Osteocyte (in vitro differentiated cells): ENCODE measurements at regions not wholly inside any gene's neighbourhood (a gene's known extent, or its start where the extent isn't known, plus 50 kb on each side); places are given as distances from the start of the nearest gene placed in this dataset.
"Not testable (repeated sequence)": the region's sequence is repeated elsewhere in the genome, so short reads cannot be mapped to it uniquely, and the experiment has no call there.

Source experiments
- DNase-seq: peaks from one replicate; pipeline ENCODE4 v3.0.0; 2021; ENCODE audit warnings: mixed read lengths; ENCODE audit not compliant: unreplicated experiment; ENCODE audit errors: extremely low spot score
- H3K27ac Mint-ChIP-seq: one replicate; pipeline ENCODE4 v1.8.0; 2021; ENCODE audit warnings: mild to moderate bottlenecking, mixed read lengths; ENCODE audit not compliant: unreplicated experiment
- H3K27me3 Mint-ChIP-seq: one replicate; pipeline ENCODE4 v1.8.0; 2021; ENCODE audit warnings: mixed read lengths; ENCODE audit not compliant: unreplicated experiment
- H3K36me3 Mint-ChIP-seq: one replicate; pipeline ENCODE4 v1.8.0; 2021; ENCODE audit warnings: mixed read lengths; ENCODE audit not compliant: unreplicated experiment
- H3K4me1 Mint-ChIP-seq: one replicate; pipeline ENCODE4 v1.8.0; 2021; ENCODE audit warnings: mixed read lengths; ENCODE audit not compliant: unreplicated experiment
- H3K4me3 Mint-ChIP-seq: one replicate; pipeline ENCODE4 v1.8.0; 2021; ENCODE audit warnings: mild to moderate bottlenecking, moderate library complexity, mixed read lengths; ENCODE audit not compliant: unreplicated experiment
- H3K9me3 Mint-ChIP-seq: one replicate; pipeline ENCODE4 v1.8.0; 2021; ENCODE audit warnings: mixed read lengths; ENCODE audit not compliant: unreplicated experiment
- TF ChIP-seq, protein P1 (sequence below): fragments of 200-600 bp; sonication (generic); IDR thresholded peaks from 2 replicates; pipeline ENCODE4 v1.5.0; 2021; ENCODE audit warnings: antibody characterized with exemption, mild to moderate bottlenecking, moderate library complexity

DNA sequence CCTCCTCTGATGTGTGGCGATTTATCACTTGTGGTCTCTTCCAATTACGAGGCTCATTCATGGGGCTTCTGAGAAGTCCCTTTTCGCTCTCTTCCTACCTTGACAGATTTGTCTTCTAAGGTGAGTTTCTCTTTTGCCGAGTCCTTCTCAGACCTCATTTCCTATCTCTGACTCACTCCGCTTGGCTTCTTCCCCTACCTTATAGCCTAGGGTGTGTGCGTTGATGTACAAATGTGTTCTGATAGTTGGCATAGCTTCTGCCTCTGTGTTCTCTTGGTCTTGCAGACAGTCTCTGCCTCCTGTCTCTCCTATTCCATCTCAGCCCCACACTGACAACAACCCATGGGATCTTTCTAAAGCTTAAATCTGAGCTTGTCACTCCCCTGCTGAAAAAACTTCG is 56.9 kb upstream of the SHB start:
- TF ChIP-seq, protein P1, sequence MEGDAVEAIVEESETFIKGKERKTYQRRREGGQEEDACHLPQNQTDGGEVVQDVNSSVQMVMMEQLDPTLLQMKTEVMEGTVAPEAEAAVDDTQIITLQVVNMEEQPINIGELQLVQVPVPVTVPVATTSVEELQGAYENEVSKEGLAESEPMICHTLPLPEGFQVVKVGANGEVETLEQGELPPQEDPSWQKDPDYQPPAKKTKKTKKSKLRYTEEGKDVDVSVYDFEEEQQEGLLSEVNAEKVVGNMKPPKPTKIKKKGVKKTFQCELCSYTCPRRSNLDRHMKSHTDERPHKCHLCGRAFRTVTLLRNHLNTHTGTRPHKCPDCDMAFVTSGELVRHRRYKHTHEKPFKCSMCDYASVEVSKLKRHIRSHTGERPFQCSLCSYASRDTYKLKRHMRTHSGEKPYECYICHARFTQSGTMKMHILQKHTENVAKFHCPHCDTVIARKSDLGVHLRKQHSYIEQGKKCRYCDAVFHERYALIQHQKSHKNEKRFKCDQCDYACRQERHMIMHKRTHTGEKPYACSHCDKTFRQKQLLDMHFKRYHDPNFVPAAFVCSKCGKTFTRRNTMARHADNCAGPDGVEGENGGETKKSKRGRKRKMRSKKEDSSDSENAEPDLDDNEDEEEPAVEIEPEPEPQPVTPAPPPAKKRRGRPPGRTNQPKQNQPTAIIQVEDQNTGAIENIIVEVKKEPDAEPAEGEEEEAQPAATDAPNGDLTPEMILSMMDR, result no peak
- H3K36me3 Mint-ChIP-seq, result peaks cover 2% of the 10 kb centered on the region
- no peaks in the 10 kb centered on the region for H3K9me3 Mint-ChIP-seq
- no peak overlapping the region for H3K27ac Mint-ChIP-seq
- no peaks in the 10 kb centered on the region for H3K4me1 Mint-ChIP-seq
- H3K4me3 Mint-ChIP-seq, result no peak overlapping the region
- DNase-seq, result no peak
- H3K27me3 Mint-ChIP-seq, result peaks cover 41% of the 10 kb centered on the region

DNA sequence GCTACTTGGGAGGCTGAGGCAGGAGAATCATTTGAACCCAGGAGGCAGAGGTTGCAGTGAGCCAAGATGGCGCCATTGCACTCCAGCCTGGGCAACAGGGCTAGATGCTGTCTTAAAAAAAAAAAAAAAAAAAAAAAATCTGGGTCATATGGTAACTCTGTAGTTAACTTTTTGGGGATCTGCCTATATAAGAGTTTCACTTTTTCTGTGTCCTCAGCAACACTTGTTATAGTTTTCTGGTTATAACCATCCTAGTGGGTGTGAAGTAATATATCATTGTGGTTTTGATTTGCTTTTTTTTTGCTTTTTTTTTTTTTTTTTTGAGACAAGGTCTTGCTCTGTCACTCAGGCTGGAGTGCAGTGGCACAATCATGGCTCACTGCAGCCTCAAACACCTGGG is 54.3 kb upstream of the SHB start:
- not testable (repeated sequence) for H3K4me3 Mint-ChIP-seq, DNase-seq, H3K4me1 Mint-ChIP-seq, H3K27ac Mint-ChIP-seq, H3K36me3 Mint-ChIP-seq, H3K9me3 Mint-ChIP-seq
- H3K27me3 Mint-ChIP-seq, result peaks cover 62% of the 10 kb centered on the region

DNA sequence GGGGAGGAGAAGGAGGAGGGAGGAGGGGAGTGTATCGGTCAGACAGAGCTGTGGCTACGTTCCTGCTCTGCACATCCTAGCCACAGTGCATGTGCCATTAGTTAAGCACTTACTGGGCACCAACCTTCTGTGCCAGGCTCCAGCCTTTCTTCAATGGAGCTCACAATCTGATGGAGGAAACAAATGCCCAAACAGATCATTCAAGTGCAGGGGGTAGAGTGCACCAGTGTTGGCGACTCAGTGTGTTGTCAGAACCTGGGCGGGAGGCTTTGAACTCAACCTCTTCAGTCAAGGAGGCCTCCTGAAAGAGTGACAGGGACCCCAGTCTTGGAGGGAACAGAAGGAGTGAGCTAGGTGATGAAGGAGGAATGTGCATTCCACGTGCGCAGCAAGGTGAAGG is 51.9 kb upstream of the SHB start:
- Mint-ChIP-seq H3K9me3 (no peaks in the 10 kb centered on the region), H3K4me1 (no peaks in the 10 kb centered on the region), H3K27me3 (peaks cover 60% of the 10 kb centered on the region), H3K4me3 (no peak overlapping the region), H3K36me3 (peaks cover 2% of the 10 kb centered on the region), H3K27ac (no peak overlapping the region)
- TF ChIP-seq, protein P1, result no peak
- DNase-seq, result peak; percentile 65

DNA sequence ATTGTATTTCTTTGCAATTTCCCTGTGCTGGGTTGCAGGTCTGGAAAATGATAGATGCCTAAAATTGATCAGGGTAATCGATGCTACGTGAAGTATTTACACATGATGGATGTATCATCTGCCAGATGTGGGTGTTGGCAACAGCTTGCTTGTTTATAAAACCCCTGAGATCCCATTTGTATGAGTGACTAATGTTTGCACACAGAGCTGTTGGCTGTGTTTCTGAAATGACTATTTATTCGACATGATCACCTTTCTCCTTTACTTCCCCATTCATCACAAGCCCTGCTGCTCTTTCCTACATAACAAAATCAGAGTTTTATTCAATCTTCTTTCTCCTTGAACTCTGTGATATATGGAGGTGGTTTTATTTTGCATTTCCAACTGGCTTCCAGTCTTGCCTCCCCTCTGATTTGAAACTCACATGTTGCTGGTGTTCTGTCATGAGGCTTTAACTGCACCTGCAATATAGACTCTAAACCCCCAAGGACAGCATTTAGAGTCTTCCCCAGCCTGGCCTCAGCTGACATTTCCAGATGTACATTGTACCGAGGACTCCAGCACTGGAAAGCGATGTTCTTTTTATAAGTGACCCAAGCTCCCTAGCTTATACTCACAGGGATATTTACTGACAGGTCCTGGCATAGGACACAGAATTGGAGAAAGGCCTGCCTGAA is 50.7 kb upstream of the SHB start:
- H3K27ac Mint-ChIP-seq, result no peak overlapping the region
- H3K4me3 Mint-ChIP-seq, result no peak overlapping the region
- no peaks in the 10 kb centered on the region for H3K4me1 Mint-ChIP-seq
- no peaks in the 10 kb centered on the region for H3K9me3 Mint-ChIP-seq
- peaks cover 57% of the 10 kb centered on the region for H3K27me3 Mint-ChIP-seq
- no peaks in the 10 kb centered on the region for H3K36me3 Mint-ChIP-seq
- TF ChIP-seq, protein P1, result no peak
- DNase-seq, result peak; percentile 27

DNA sequence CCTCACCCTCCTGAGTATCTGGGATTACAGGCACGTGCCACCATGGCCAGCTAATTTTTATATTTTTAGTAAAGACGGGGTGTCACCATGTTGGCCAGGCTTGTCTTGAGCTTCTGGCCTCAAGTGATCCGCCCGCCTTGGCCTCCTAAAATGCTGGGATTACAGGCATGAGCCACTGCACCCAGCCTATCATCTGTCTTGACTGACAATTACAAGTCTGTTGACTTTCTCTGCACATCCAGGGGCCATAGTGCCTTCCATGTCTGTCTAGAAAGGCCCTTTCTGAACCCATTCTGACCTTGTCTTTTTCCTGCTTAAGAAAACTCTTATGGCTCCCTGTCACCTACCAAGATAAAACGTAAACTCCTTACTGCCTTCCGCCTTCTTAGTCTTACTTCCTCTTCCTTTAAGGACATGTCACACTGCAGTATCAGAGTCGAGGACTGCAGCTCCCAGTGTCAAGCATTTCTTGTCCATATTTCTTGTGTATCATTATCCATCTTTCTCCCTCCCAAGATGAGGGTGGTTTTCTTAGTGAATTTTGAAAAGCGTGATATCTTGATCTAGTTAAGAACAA is 49.9 kb upstream of the SHB start:
- Mint-ChIP-seq H3K4me3 (no peak overlapping the region), H3K4me1 (no peaks in the 10 kb centered on the region), H3K27ac (no peak overlapping the region), H3K9me3 (no peaks in the 10 kb centered on the region), H3K36me3 (no peaks in the 10 kb centered on the region), H3K27me3 (peaks cover 54% of the 10 kb centered on the region)
- peak; percentile 19 for DNase-seq
- TF ChIP-seq, protein P1, result no peak
